ENCODE measurements at regions not wholly inside any gene's neighbourhood (a gene's known extent, or its start where the extent isn't known, plus 50 kb on each side); places are given as distances from the start of the nearest gene placed in this dataset.

GRCh38 chr4:18513861-18514260 lies 492.3 kb upstream of the LCORL start:
- Histone ChIP-seq H3K79me1 (ENCODE audit: insufficient read depth, low read depth, low read length, poor library complexity, severe bottlenecking) (no peaks in the 10 kb centered on the region), H3K4me1 (ENCODE audit: insufficient read depth, low read length) (no peaks in the 10 kb centered on the region), H2BK120ac (ENCODE audit: low read depth, low read length, poor library complexity, severe bottlenecking) (no peak overlapping the region), H3K23ac (ENCODE audit: insufficient read length, low read depth, low read length) (no peak overlapping the region), H4K8ac (replicated peaks; ENCODE audit: insufficient read length, low read depth, low read length) (no peak overlapping the region), H4K5ac (ENCODE audit: insufficient read length, low read depth, low read length) (no peak overlapping the region), H4K20me1 (ENCODE audit: control insufficient read depth, insufficient read depth, insufficient read length) (no peaks in the 10 kb centered on the region), H3K18ac (ENCODE audit: insufficient read length, low read depth, low read length) (no peak overlapping the region), H2AFZ (ENCODE audit: low read length) (no peak overlapping the region), H3K79me2 (ENCODE audit: insufficient read depth, low read length) (no peaks in the 10 kb centered on the region), H2BK5ac (ENCODE audit: insufficient read length, low read length) (no peak overlapping the region), H3K14ac (ENCODE audit: insufficient read depth, low read length) (no peak overlapping the region), H4K91ac (ENCODE audit: insufficient read length, low read depth, low read length) (no peak overlapping the region), H3K27ac (ENCODE audit: insufficient read length, low read depth, low read length) (no peak overlapping the region), H3K56ac (ENCODE audit: insufficient read length, low read depth, low read length) (no peak overlapping the region), H3K27me3 (ENCODE audit: insufficient read depth, low read length) (peaks cover 5% of the 10 kb centered on the region; the same call in 1 of the 2 replicates), H3K23me2 (ENCODE audit: insufficient read length, low read depth, low read length, poor library complexity, severe bottlenecking) (no peaks in the 10 kb centered on the region), H3K4me2 (ENCODE audit: insufficient read depth, insufficient read length, low read length) (no peak overlapping the region), H2BK15ac (ENCODE audit: low read depth, low read length) (no peak overlapping the region), H2AK5ac (ENCODE audit: insufficient read length, low read length) (no peak overlapping the region), H3K4ac (ENCODE audit: low read depth, low read length) (no peak overlapping the region), H2BK20ac (ENCODE audit: low read depth, low read length, poor library complexity, severe bottlenecking) (no peak overlapping the region), H3K9ac (ENCODE audit: extremely low read depth, insufficient read length, low read length) (no peak overlapping the region), H2BK12ac (ENCODE audit: insufficient read length, low read depth, low read length) (no peak overlapping the region), H3T11ph (ENCODE audit: low read length) (no peak overlapping the region), H3K9me3 (ENCODE audit: control insufficient read depth, low read depth, low read length) (no peaks in the 10 kb centered on the region)
- H3K36me3 Mint-ChIP-seq (ENCODE audit: insufficient read depth in 1 of 3, low read depth in 3 of 3) = no peaks in the 10 kb centered on the region
- DNase-seq = no peak
- peaks cover 38% of the 10 kb centered on the region for H3K27me3 Mint-ChIP-seq (ENCODE audit: low read depth)
- H3K27ac Mint-ChIP-seq = no peak overlapping the region
- no peaks in the 10 kb centered on the region for H3K9me3 Mint-ChIP-seq
- peaks cover 12 to 18% of the 10 kb centered on the region in 2 experiments for H3K4me1 Mint-ChIP-seq
- TF ChIP-seq CTCF (conservative IDR thresholded peaks at IDR 0.05) = no peak
- H3K4me3 Mint-ChIP-seq = no peak overlapping the region
